HG02884 (cell line): ENCODE measurements at regions not wholly inside any gene's neighbourhood (a gene's known extent, or its start where the extent isn't known, plus 50 kb on each side); places are given as distances from the start of the nearest gene placed in this dataset.

Source experiments
- ATAC-seq: cut with Tn5 transposase; IDR thresholded peaks from one replicate; pipeline ENCODE4 v1.9.1; 2021; ENCODE audit warnings: mild to moderate bottlenecking, moderate library complexity; ENCODE audit not compliant: unreplicated experiment

GRCh38 chr12:71240946-71241345 lies 83.1 kb upstream of the TSPAN8 start:
- no peak for ATAC-seq

- no peak for ATAC-seq
Observed at GRCh38 chr12:71239731-71240130, 81.9 kb upstream of the TSPAN8 start.

DNA sequence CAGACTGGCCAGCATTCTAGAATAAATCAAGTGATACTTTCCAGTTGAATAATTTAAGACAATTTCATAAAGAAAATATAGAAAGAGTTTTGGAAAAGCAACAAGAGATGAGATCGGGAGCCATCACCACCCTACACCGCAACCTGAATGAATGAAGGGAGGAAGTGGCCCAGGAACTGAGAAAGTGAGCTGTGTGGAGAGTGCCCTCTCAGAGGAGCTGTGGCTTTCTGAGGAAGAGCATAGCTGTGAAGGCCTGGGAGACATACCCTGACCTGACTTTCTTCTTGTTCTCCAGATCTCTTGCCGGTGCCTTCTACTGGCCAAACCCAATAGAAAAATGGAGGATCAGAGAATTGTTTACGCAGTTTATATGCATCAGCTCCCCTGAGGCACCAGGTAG lies 79.3 kb upstream of the TSPAN8 start:
- no peak for ATAC-seq

- no peak for ATAC-seq
Observed at GRCh38 chr12:71236133-71236660, 78.4 kb upstream of the TSPAN8 start.

GRCh38 chr12:71233083-71233482 lies 75.3 kb upstream of the TSPAN8 start:
- ATAC-seq: no peak

GRCh38 chr12:71230542-71230941 lies 72.7 kb upstream of the TSPAN8 start:
- no peak for ATAC-seq

GRCh38 chr12:71223139-71223538 lies 65.3 kb upstream of the TSPAN8 start:
- ATAC-seq: no peak

GRCh38 chr12:71222436-71222835 lies 64.6 kb upstream of the TSPAN8 start:
- ATAC-seq: no peak

GRCh38 chr12:71220260-71220659 lies 62.5 kb upstream of the TSPAN8 start:
- no peak for ATAC-seq

DNA sequence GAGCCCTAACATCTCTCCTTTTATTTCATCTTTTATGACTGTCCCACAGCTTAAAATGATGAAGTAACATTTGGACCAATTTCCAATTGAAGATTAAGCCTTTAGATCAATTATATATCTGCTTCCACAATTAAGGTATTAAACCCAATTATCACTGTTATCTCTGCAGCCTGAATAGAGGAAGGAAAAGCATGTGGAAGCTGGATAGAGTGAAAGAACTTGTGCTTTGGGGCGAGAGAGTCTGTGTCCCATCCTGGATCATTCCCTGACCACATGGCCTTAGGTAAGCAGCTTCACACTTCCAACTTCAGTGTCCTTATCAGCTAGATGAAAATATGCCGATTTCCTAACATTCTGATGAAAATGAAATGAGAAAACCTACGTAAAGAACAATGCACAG lies 61.4 kb upstream of the TSPAN8 start:
- no peak for ATAC-seq

GRCh38 chr12:71218616-71219015 lies 60.8 kb upstream of the TSPAN8 start:
- ATAC-seq: no peak

- peak; percentile 59 for ATAC-seq
Observed at GRCh38 chr12:71216725-71217579, 59.2 kb upstream of the TSPAN8 start.

DNA sequence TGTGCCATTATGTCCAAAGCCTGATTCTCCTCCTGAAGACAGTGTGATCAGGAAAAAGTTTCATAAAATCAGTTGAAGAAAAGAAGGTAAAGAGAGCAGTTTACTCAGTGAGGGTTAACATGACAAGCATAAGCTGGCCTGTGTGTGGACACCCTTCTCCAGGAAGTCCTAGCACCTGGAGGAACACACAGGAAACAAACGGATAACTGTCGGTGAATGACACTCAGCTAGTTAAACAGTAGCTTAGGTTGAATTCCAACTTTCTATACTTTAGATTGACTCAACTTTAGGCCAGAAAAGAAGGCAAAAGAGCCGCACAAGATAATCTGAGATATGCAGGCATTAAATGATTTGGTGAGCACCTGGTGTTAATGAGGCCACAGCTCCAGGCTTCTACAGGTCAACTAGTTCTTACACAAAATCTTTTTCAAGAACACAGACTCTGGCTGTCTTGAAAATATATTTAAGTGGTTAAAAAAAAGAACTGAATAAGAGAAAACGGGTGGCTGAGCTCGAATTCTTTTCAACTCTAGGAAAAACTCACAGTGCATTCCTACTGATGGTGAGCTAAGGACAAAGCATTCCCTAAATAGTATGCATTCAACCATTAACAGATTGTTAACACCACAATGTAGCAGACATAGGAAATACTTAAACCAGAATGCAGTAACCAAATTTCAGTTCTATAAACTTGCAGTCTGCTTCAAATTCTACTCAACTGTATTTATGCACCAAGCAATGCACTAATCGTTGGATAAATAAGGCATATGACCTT lies 56.9 kb upstream of the TSPAN8 start:
- no peak for ATAC-seq

- ATAC-seq: no peak
Observed at GRCh38 chr12:71208053-71208685, 50.4 kb upstream of the TSPAN8 start.
